ENCODE measurements at regions not wholly inside any gene's neighbourhood (a gene's known extent, or its start where the extent isn't known, plus 50 kb on each side); places are given as distances from the start of the nearest gene placed in this dataset.

DNA sequence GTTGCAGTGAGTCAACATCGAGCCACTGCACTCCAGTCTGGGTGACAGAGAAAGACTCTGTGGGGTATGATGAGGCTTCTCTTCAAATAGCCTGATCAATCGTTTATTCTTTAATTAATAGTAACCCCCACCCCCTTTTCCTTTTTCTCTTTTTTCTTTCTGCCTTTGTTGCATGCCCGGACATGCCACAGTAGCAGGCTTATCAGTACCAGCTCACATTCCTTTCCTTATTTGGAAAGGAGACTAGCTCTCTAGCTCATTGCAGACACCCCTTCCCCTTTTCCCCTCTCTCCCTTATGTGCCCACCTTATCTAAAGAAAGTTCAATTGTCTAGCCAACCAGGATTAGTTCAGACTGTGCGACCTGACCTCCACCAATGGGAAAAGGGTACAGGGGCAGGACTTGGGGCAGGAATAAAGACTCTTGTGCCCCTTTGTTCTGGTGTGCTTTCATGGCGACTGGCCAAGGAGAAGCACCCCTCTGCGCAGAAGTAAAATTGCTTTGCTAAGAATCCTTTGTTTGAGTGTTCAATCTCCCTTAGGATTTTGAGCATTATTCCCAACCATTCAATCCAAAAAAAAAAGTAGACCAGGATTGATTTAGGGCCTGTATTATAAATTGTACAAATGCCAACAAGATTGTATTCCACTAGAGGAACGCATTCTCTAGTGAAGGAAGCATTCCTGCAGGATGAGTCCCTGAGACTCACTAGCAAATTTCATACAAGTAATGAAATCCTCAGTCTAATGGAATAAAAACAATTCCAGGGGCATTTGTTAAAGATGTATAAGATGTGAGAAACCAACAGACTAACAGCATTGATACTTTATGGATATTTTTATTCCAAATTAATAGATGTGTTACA, 95.8 kb upstream of the SNRPN start:
- H3K4me3 ChIP-seq (ENCODE audit: low read depth, low read length): no peak overlapping the region
- TF ChIP-seq, protein P1, sequence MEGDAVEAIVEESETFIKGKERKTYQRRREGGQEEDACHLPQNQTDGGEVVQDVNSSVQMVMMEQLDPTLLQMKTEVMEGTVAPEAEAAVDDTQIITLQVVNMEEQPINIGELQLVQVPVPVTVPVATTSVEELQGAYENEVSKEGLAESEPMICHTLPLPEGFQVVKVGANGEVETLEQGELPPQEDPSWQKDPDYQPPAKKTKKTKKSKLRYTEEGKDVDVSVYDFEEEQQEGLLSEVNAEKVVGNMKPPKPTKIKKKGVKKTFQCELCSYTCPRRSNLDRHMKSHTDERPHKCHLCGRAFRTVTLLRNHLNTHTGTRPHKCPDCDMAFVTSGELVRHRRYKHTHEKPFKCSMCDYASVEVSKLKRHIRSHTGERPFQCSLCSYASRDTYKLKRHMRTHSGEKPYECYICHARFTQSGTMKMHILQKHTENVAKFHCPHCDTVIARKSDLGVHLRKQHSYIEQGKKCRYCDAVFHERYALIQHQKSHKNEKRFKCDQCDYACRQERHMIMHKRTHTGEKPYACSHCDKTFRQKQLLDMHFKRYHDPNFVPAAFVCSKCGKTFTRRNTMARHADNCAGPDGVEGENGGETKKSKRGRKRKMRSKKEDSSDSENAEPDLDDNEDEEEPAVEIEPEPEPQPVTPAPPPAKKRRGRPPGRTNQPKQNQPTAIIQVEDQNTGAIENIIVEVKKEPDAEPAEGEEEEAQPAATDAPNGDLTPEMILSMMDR (IDR thresholded peaks at IDR 0.05; ENCODE audit: insufficient read depth, low read length): no peak
- peak; percentile 14 for DNase-seq (ENCODE audit: low read depth)

DNA sequence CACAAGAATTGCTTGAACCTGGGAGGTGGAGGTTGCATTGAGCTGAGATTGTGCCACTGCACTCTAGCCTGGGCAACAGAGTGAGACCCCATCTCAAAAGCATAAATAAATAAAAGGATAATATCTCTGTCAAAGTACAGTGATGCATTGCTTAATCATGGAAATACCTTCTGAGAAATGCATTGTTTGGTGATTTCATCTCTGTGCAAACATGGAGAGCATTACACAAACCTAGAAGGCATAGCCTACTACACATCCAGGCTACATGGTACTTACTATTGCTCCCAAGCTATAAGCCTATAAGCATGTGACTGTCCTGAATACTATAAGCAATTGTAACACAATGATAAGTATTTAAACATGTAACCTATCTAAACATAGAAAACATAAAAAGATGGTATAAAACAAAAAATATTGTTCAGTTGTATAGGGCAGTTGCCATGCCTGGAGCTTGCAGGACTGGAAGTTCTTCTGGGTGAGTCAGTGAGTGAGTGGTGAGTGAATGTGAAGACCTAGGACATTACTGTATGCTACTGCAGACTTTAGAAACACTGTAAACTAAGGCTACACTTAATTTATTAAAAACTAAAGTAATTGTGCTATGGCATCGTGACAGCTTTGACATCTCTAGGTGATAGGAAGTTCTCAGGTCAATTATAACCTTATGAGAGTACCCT, 93.6 kb upstream of the SNRPN start:
- TF ChIP-seq, protein P1 (IDR thresholded peaks at IDR 0.05; ENCODE audit: insufficient read depth, low read length): no peak
- H3K4me3 ChIP-seq (ENCODE audit: low read depth, low read length): no peak overlapping the region
- no peak for DNase-seq (ENCODE audit: low read depth)

DNA sequence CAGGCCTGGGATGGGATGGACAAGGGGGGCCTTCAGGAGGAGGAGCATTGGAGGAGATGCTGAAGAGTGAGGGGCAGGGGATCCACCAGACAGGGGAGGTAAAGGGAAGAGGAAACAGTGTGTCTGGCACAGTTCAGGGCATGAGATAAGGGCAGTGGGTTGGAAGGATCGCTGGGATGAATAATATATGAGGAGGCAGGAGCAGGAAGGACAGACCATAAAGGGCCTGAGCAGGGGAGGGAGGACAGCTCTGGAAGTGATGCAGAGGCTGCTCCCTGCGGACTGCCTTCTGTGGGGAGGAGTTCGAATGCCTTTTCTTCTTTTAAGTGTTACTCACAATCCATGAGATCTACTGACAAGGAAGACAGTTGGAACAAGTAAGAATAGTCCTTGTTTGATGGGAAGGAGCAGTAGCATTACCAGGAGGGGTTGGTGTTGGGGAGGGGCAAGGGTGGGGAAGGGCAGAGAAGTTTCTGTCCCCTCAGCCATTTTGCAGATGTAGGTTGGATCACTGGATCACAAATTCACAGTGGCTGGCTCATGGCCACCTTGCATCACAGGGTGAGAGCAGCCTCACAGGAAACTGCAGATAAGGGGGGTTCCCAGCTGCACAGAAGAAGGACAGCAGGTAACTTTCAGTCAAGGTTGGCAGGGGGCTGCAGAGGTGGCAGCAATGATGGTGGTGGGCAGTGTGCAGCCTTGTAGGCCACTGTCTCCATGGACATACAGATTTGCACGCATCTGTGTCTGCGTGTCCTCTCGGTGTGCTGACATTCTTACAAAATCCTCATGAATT, 91.9 kb upstream of the SNRPN start:
- H3K4me3 ChIP-seq (ENCODE audit: low read depth, low read length): no peak overlapping the region
- no peak for DNase-seq (ENCODE audit: low read depth)
- TF ChIP-seq, protein P1 (IDR thresholded peaks at IDR 0.05; ENCODE audit: insufficient read depth, low read length): no peak

DNA sequence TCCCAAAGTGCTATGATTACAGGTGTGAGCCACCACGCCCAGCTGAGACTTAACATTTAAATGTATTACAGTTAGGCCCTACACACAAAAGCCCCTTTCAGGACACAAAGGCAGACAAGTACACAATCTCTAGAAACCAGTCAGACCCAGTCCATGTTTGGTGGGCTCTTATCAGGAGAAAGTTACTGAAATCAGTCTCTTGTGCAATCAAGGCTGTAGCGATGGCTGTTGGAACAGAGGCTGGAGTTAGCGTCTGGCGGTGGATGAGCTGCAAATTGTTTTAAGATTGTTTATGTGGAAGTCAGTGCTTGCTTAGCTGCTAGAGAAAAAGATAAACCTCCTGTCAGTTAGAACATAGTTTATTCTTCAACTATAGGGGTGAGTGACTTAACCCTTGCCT, 89.5 kb upstream of the SNRPN start:
- no peak for DNase-seq (ENCODE audit: low read depth)
- TF ChIP-seq, protein P1 (IDR thresholded peaks at IDR 0.05; ENCODE audit: insufficient read depth, low read length): no peak
- H3K4me3 ChIP-seq (ENCODE audit: low read depth, low read length): no peak overlapping the region

DNA sequence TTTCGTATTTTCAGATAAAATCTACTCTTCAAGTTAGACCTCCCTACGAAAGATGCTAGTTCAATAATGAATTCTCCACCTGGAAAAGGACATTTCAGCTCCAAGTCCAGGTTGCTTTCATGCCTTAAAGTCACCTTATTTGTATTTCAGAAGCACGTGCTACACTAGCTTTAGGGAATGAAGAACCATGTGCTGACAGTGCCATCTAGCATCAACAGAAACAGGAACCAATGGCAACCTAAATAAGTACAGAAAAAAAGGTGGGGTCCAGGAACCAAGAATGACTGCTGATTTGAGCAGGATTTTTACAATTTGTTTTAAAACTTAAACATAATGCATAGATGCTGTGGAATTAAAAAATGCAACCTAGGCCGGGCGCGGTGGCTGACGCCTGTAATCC, 77.6 kb upstream of the SNRPN start:
- H3K4me3 ChIP-seq (ENCODE audit: low read depth, low read length): no peak overlapping the region
- TF ChIP-seq, protein P1 (IDR thresholded peaks at IDR 0.05; ENCODE audit: insufficient read depth, low read length): no peak
- DNase-seq (ENCODE audit: low read depth): no peak

DNA sequence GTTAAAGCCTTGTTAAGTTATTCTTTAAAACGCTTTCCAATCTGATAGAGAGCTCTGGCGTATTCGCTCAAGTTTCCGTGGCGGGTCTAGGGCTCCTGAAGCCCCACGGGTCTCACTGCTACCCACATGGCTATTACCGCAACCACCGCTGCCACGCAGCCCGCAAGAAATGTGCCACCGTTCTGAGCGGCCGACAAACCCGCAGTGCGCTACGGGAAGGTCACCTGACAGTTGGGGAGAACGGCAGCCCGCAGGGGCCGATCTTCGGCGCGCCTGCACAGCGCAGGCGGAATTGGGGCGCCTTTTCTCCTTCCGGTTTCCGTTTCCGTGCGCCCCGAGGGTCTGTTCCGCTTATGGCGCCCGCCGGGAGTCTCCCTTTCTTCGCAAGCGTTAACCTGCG, 76.6 kb upstream of the SNRPN start:
- peak; percentile 11 for DNase-seq (ENCODE audit: low read depth)
- H3K4me3 ChIP-seq (ENCODE audit: low read depth, low read length): peak overlapping the region; percentile 51
- TF ChIP-seq, protein P1 (IDR thresholded peaks at IDR 0.05; ENCODE audit: insufficient read depth, low read length): no peak
